GM13977 (cell line): ENCODE measurements at regions not wholly inside any gene's neighbourhood (a gene's known extent, or its start where the extent isn't known, plus 50 kb on each side); places are given as distances from the start of the nearest gene placed in this dataset.

Source experiments
- DNase-seq: peaks from one replicate; pipeline ENCODE4 v3.0.0; 2012; ENCODE audit warnings: low spot score
- CTCF ChIP-seq: IDR thresholded peaks from 2 replicates; pipeline ENCODE4 v1.5.1; 2012; ENCODE audit warnings: mild to moderate bottlenecking, control low read depth; ENCODE audit not compliant: insufficient read depth; ENCODE audit errors: extremely low read depth, missing control alignments
- in situ Hi-C: fragments of 300-500 bp; cut with MboI; formaldehyde crosslinking; loops from one replicate; pipeline ENCODE4 v1.12.0; 2022; ENCODE audit warnings: low sequenced_read_pairs, low pct_unique_long_range_greater_than_20kb, mixed read lengths, inconsistent platforms; ENCODE audit not compliant: unreplicated experiment

- in situ Hi-C loops: no loop called here
- no peak for DNase-seq
- TF ChIP-seq CTCF: no peak
Observed at GRCh38 chr2:122734766-122735424, 979.4 kb downstream of the TSN start.

GRCh38 chr2:122736279-122736678, 980.8 kb downstream of the TSN start:
- in situ Hi-C loops: no loop called here

GRCh38 chr2:122737429-122738077, 982.1 kb downstream of the TSN start:
- peak; percentile 11 for TF ChIP-seq CTCF
- in situ Hi-C loops: no loop called here

More at GRCh38 chr2:122736279-122736678, 980.8 kb downstream of the TSN start:
- no peak for DNase-seq
- TF ChIP-seq CTCF: no peak

GRCh38 chr2:122739732-122740593, 984.5 kb downstream of the TSN start:
- in situ Hi-C loops: no loop called here
- DNase-seq: peak; percentile 9
- no peak for TF ChIP-seq CTCF

More at GRCh38 chr2:122737429-122738077, 982.1 kb downstream of the TSN start:
- DNase-seq: peak; percentile 24

GRCh38 chr2:122740594-122740948, 985.1 kb downstream of the TSN start:
- no peak for DNase-seq
- in situ Hi-C loops: no loop called here
- TF ChIP-seq CTCF: no peak

- no peak for DNase-seq
- in situ Hi-C loops: no loop called here
- peak; percentile 9 for TF ChIP-seq CTCF
Observed at GRCh38 chr2:122741403-122741802, 986.0 kb downstream of the TSN start.
